Rectal smooth muscle tissue (tissue), 1 donor: ENCODE measurements at regions not wholly inside any gene's neighbourhood (a gene's known extent, or its start where the extent isn't known, plus 50 kb on each side); places are given as distances from the start of the nearest gene placed in this dataset.

Source experiments
- H3K27ac ChIP-seq: one replicate; pipeline ENCODE4 v1.7.0; 2013; ENCODE audit warnings: low read depth, low read length, inconsistent platforms
- H3K27me3 ChIP-seq: one replicate; pipeline ENCODE4 v1.7.0; 2013; ENCODE audit warnings: low read length; ENCODE audit not compliant: control insufficient read depth, insufficient read depth
- H3K36me3 ChIP-seq: one replicate; pipeline ENCODE4 v1.7.0; 2013; ENCODE audit warnings: low read length; ENCODE audit not compliant: control insufficient read depth, insufficient read depth
- H3K4me1 ChIP-seq: one replicate; pipeline ENCODE4 v1.7.0; 2013; ENCODE audit warnings: low read length; ENCODE audit not compliant: control insufficient read depth, insufficient read depth
- H3K4me3 ChIP-seq: one replicate; pipeline ENCODE4 v1.7.0; 2013; ENCODE audit warnings: low read length
- H3K9ac ChIP-seq: one replicate; pipeline ENCODE4 v1.7.0; 2013; ENCODE audit warnings: low read length

GRCh38 chr11:128236506-128237498 is 350.6 kb downstream of the ETS1 start:
- Histone ChIP-seq H3K4me3 (no peak overlapping the region), H3K4me1 (peaks cover 12% of the 10 kb centered on the region), H3K27me3 (no peaks in the 10 kb centered on the region), H3K36me3 (no peaks in the 10 kb centered on the region), H3K9ac (no peak overlapping the region), H3K27ac (no peak overlapping the region)

GRCh38 chr11:128235958-128236357 is 351.4 kb downstream of the ETS1 start:
- Histone ChIP-seq H3K27ac (peak overlapping the region; percentile 49), H3K4me1 (peaks cover 12% of the 10 kb centered on the region), H3K36me3 (no peaks in the 10 kb centered on the region), H3K4me3 (no peak overlapping the region), H3K27me3 (no peaks in the 10 kb centered on the region), H3K9ac (no peak overlapping the region)

GRCh38 chr11:128235426-128235825 is 351.9 kb downstream of the ETS1 start:
- Histone ChIP-seq H3K4me1 (peaks cover 12% of the 10 kb centered on the region), H3K4me3 (no peak overlapping the region), H3K9ac (no peak overlapping the region), H3K27ac (peak overlapping the region; percentile 49), H3K36me3 (no peaks in the 10 kb centered on the region), H3K27me3 (no peaks in the 10 kb centered on the region)

GRCh38 chr11:128234143-128234542 is 353.2 kb downstream of the ETS1 start:
- Histone ChIP-seq H3K27me3 (no peaks in the 10 kb centered on the region), H3K4me3 (no peak overlapping the region), H3K4me1 (peaks cover 12% of the 10 kb centered on the region), H3K36me3 (no peaks in the 10 kb centered on the region), H3K9ac (no peak overlapping the region), H3K27ac (no peak overlapping the region)

- Histone ChIP-seq H3K4me1 (peaks cover 12% of the 10 kb centered on the region), H3K36me3 (no peaks in the 10 kb centered on the region), H3K27me3 (no peaks in the 10 kb centered on the region), H3K9ac (no peak overlapping the region), H3K27ac (no peak overlapping the region), H3K4me3 (no peak overlapping the region)
Measured at GRCh38 chr11:128232588-128232987, 354.8 kb downstream of the ETS1 start.

GRCh38 chr11:128231845-128232410 is 355.4 kb downstream of the ETS1 start:
- H3K4me1 ChIP-seq, result peaks cover 12% of the 10 kb centered on the region
- no peak overlapping the region for H3K4me3 ChIP-seq

GRCh38 chr11:128227466-128227865 is 359.9 kb downstream of the ETS1 start:
- Histone ChIP-seq H3K4me3 (no peak overlapping the region), H3K4me1 (no peaks in the 10 kb centered on the region), H3K27ac (no peak overlapping the region), H3K36me3 (no peaks in the 10 kb centered on the region), H3K9ac (no peak overlapping the region), H3K27me3 (no peaks in the 10 kb centered on the region)

More at GRCh38 chr11:128231845-128232410, 355.4 kb downstream of the ETS1 start:
- no peak overlapping the region for H3K9ac ChIP-seq
- no peaks in the 10 kb centered on the region for H3K36me3 ChIP-seq
- no peak overlapping the region for H3K27ac ChIP-seq
- no peaks in the 10 kb centered on the region for H3K27me3 ChIP-seq

GRCh38 chr11:128226106-128226716 is 361.1 kb downstream of the ETS1 start:
- no peaks in the 10 kb centered on the region for H3K27me3 ChIP-seq

GRCh38 chr11:128222245-128222884 is 365.0 kb downstream of the ETS1 start:
- Histone ChIP-seq H3K4me1 (no peaks in the 10 kb centered on the region), H3K9ac (no peak overlapping the region)

More at GRCh38 chr11:128226106-128226716, 361.1 kb downstream of the ETS1 start:
- no peak overlapping the region for H3K27ac ChIP-seq
- no peak overlapping the region for H3K9ac ChIP-seq
- no peak overlapping the region for H3K4me3 ChIP-seq
- no peaks in the 10 kb centered on the region for H3K36me3 ChIP-seq
- H3K4me1 ChIP-seq, result no peaks in the 10 kb centered on the region

GRCh38 chr11:128219731-128220120 is 367.6 kb downstream of the ETS1 start:
- Histone ChIP-seq H3K4me1 (no peaks in the 10 kb centered on the region), H3K4me3 (no peak overlapping the region), H3K36me3 (no peaks in the 10 kb centered on the region), H3K9ac (no peak overlapping the region), H3K27ac (no peak overlapping the region), H3K27me3 (no peaks in the 10 kb centered on the region)

More at GRCh38 chr11:128222245-128222884, 365.0 kb downstream of the ETS1 start:
- no peak overlapping the region for H3K4me3 ChIP-seq
- H3K27me3 ChIP-seq, result no peaks in the 10 kb centered on the region
- H3K27ac ChIP-seq, result no peak overlapping the region
- no peaks in the 10 kb centered on the region for H3K36me3 ChIP-seq

GRCh38 chr11:128216198-128216597 is 371.2 kb downstream of the ETS1 start:
- H3K4me3 ChIP-seq, result no peak overlapping the region
- H3K36me3 ChIP-seq, result no peaks in the 10 kb centered on the region
- H3K27me3 ChIP-seq, result no peaks in the 10 kb centered on the region
- no peak overlapping the region for H3K9ac ChIP-seq
- no peaks in the 10 kb centered on the region for H3K4me1 ChIP-seq
- no peak overlapping the region for H3K27ac ChIP-seq

GRCh38 chr11:128215238-128215882 is 372.0 kb downstream of the ETS1 start:
- Histone ChIP-seq H3K27me3 (no peaks in the 10 kb centered on the region), H3K27ac (no peak overlapping the region), H3K9ac (no peak overlapping the region), H3K36me3 (no peaks in the 10 kb centered on the region), H3K4me3 (no peak overlapping the region), H3K4me1 (peaks cover 5% of the 10 kb centered on the region)
